NCI-H82 (cell line): ENCODE measurements at regions not wholly inside any gene's neighbourhood (a gene's known extent, or its start where the extent isn't known, plus 50 kb on each side); places are given as distances from the start of the nearest gene placed in this dataset.

Source experiments
- DNase-seq: peaks from one replicate; lab custom pipeline; 2025; lab: John Stamatoyannopoulos, UW

- peak; percentile 88 for DNase-seq
Observed at GRCh38 chr10:29397221-29397620, 108.4 kb downstream of the LYZL1 start.

- DNase-seq, result no peak
Observed at GRCh38 chr10:29403208-29403607, 114.3 kb downstream of the LYZL1 start.

GRCh38 chr10:29407280-29407858, 118.5 kb downstream of the LYZL1 start:
- DNase-seq, result peak; percentile 20
